IPS-20b (cell line): ENCODE measurements at regions not wholly inside any gene's neighbourhood (a gene's known extent, or its start where the extent isn't known, plus 50 kb on each side); places are given as distances from the start of the nearest gene placed in this dataset.

Experiments
- H3K27ac ChIP-seq: one replicate; pipeline ENCODE4 v1.5.1; 2013; ENCODE audit warnings: low read length
- H3K27me3 ChIP-seq: 2 replicates; pipeline ENCODE4 v1.6.1; 2013; ENCODE audit warnings: mild to moderate bottlenecking, low read length, inconsistent platforms; ENCODE audit not compliant: insufficient read depth
- H3K36me3 ChIP-seq: 2 replicates; pipeline ENCODE4 v1.6.1; 2013; ENCODE audit warnings: low read depth, mild to moderate bottlenecking, inconsistent platforms, low read length, moderate library complexity; ENCODE audit not compliant: insufficient read depth
- H3K4me1 ChIP-seq: 2 replicates; pipeline ENCODE4 v1.6.1; 2013; ENCODE audit warnings: mild to moderate bottlenecking, control low read depth, inconsistent platforms, low read length, moderate library complexity; ENCODE audit not compliant: insufficient read depth
- H3K4me3 ChIP-seq: 2 replicates; pipeline ENCODE4 v1.5.1; 2013; ENCODE audit warnings: mild to moderate bottlenecking, low read length, inconsistent platforms
- H3K9ac ChIP-seq: 2 replicates; pipeline ENCODE4 v1.6.1; 2013; ENCODE audit warnings: low read depth, mild to moderate bottlenecking, inconsistent platforms, low read length, moderate library complexity
- H3K9me3 ChIP-seq: 2 replicates; pipeline ENCODE4 v1.6.1; 2013; ENCODE audit warnings: mild to moderate bottlenecking, low read depth, low read length, inconsistent platforms; ENCODE audit not compliant: insufficient read depth

DNA sequence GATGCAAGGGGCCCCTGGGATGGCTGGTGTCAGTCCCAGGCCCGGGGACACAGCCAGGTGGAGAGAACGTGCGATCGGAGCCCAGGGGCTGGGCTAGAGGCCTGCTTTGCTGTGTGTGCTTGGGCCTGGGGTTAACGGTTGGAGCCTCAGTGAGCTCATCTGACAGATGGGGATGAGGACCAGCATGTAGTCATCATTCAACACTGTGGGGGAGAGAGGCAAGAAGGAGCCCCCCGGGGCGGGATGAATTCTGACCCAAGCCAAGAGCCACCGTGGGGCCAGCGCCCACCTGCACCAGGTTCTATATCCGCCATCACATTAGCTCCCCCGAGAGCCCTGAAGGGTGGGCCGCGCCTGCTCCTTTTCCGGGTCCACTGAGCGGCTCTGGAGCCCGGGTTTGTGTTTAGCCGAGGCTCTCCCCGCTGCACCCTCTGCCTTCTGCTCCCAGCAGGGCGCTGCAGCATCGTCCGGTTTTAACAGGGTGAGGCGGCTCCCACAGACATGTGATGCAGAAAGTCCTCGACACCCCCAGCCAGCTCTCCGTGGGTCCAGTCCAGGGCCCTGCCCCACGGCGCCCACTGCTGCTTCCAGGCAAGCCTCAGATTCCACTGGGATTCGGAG, 365.7 kb downstream of the SEC14L1 start:
- H3K9ac ChIP-seq = no peak overlapping the region
- peaks cover 2% of the 10 kb centered on the region; the same call in 1 of the 2 replicates for H3K4me1 ChIP-seq
- peaks cover 3% of the 10 kb centered on the region; the same call in 1 of the 2 replicates for H3K36me3 ChIP-seq
- H3K4me3 ChIP-seq = no peak overlapping the region
- H3K27ac ChIP-seq = no peak overlapping the region
- no peaks in the 10 kb centered on the region; the same call in 1 of the 2 replicates for H3K9me3 ChIP-seq
- H3K27me3 ChIP-seq = no peaks in the 10 kb centered on the region

DNA sequence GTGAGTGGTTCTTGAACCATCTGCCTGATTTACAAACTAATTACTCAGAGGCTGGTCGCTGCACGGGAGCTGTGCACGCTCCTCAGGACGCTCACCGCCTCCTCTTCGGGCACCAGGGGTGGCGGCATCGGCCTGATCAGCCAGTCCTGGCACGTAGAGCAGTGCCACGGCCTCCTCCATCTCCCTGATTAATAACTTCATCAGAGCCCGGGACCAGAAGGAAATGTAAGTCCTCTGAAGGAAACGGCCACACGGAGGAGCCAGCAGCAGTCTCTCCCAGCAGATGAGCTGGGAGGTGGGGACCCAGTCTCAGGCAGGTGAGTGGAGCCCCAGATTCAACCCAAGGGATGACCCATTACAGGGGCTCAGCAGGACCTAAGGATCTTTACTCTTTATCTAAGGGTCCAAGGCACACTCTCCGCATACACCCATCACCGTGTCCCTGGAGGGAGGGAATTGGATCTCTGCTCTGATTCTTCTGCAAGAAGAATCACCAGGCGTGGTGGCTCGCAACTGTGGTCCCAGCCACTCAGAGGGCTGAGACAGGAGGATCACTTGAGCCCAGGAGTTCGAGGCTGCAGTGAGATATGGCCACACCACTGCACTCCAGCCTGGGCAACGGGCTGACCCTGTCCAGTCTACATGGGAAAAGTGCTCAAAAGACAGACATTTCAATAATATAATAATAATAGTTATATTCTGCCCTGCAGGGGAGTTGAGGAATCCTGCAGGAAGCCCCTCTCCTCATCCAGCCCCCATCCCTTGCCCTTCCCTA, 366.5 kb downstream of the SEC14L1 start:
- H3K9me3 ChIP-seq = no peaks in the 10 kb centered on the region; the same call in 1 of the 2 replicates
- H3K36me3 ChIP-seq = no peaks in the 10 kb centered on the region
- no peak overlapping the region for H3K27ac ChIP-seq
- no peak overlapping the region for H3K4me3 ChIP-seq
- peaks cover 2% of the 10 kb centered on the region; the same call in 1 of the 2 replicates for H3K4me1 ChIP-seq
- no peaks in the 10 kb centered on the region for H3K27me3 ChIP-seq
- H3K9ac ChIP-seq = no peak overlapping the region

DNA sequence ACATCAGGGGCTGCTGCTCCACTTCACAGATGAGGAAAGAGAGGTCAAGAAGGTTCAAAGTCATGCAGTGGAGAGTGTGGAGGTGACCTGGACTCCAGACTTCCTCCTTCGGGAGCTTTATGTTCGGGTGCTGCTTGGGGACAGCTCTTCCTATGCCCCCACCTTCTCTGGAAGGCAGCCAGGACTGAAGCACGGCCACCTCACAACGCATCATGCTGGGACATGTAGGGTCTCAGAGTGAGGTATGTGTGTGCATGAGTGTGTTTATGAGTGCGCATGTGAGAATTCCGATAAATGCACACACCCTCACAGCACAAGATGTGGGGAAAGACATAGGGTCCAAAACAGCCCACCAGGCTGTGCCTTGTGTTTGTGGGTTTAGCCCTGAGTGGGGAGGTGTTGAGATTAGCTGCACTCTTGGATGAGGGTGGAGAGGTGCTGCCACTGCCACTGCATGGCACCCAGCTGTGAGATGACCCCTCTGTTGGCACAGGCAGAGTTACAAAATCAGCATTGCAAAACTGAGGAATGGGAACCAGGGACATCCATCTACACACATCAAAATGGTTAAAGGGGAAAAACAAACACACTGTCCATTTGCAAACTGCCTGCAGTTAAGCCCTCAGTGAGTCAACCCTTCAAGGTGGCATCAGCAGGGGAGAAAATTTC, 367.4 kb downstream of the SEC14L1 start:
- Histone ChIP-seq H3K36me3 (no peaks in the 10 kb centered on the region), H3K27ac (no peak overlapping the region), H3K9me3 (no peaks in the 10 kb centered on the region; the same call in 1 of the 2 replicates), H3K4me1 (peaks cover 2% of the 10 kb centered on the region; the same call in 1 of the 2 replicates), H3K27me3 (no peaks in the 10 kb centered on the region), H3K9ac (no peak overlapping the region), H3K4me3 (no peak overlapping the region)

DNA sequence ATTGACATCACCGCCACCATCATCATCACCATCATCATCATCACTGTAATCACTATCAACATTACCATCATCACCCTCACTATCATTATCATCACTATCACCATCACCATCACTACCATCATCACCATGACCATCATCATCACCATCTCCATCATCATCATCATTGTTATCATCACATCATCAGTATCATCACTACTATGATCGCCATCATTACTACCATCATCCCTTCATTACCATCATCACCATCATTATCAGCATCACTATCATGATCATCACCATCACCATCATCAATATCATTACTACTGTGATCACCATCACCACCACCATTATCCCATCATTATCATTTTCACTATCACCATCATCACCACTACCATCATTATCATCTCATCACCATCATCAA, 368.3 kb downstream of the SEC14L1 start:
- H3K36me3 ChIP-seq = no peaks in the 10 kb centered on the region
- H3K4me3 ChIP-seq = no peak overlapping the region
- H3K4me1 ChIP-seq = peaks cover 2% of the 10 kb centered on the region; the same call in 1 of the 2 replicates

DNA sequence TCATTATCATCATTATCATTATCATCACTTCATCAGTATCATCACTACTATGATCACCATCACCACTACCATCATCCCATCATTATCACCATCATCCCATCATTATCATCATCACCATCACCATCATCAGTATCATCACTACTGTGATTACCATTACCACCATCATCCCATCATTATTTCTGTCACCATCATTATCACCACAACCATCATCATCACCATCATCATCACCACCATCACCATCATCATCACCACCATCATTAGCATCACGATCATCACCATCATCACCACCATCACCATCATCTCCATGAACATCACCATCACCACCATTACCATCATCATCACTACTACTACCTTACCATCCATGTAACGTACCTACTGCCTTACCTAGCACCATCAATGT, 368.8 kb downstream of the SEC14L1 start:
- Histone ChIP-seq H3K9ac (no peak overlapping the region), H3K36me3 (no peaks in the 10 kb centered on the region), H3K9me3 (no peaks in the 10 kb centered on the region; the same call in 1 of the 2 replicates), H3K27ac (no peak overlapping the region), H3K4me3 (no peak overlapping the region), H3K27me3 (no peaks in the 10 kb centered on the region), H3K4me1 (no peaks in the 10 kb centered on the region)

More for the DNA sequence above, 368.3 kb downstream of the SEC14L1 start:
- H3K9ac ChIP-seq = no peak overlapping the region
- H3K27ac ChIP-seq = no peak overlapping the region
- H3K27me3 ChIP-seq = no peaks in the 10 kb centered on the region
- no peaks in the 10 kb centered on the region; the same call in 1 of the 2 replicates for H3K9me3 ChIP-seq

DNA sequence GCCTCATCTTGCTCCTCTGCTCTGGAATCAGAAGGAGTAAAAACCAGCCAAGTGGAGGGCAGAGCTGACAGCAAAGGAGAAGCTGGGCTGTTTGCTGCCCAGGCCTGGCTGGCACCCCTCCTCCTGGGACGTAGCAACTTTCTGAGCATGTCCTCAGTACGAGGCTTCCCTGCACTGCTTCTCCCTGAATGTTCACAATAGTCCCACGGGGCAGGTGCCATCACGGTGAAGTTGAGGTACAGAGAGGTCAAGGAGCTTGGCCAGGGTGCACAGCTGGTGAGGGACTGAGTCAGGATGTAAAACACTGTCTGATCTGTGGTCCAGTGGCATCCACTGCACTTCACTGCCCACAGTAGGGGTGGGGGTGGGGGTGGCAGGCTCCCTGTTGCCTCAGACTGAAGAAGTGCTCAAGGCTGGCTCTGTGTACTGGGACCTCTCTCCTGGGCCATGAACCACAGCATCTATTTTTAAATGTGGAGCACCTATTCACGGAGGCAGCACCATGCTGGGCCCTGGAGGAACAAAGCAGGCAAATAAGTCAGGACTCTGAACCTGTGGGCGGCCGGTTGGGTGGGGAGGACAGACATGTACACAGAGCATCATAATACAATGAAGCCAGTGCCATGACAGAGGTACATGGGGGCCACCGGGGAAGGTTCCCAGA, 369.5 kb downstream of the SEC14L1 start:
- H3K27ac ChIP-seq = no peak overlapping the region
- H3K36me3 ChIP-seq = no peaks in the 10 kb centered on the region
- H3K27me3 ChIP-seq = no peaks in the 10 kb centered on the region
- H3K4me1 ChIP-seq = no peaks in the 10 kb centered on the region
- no peaks in the 10 kb centered on the region; the same call in 1 of the 2 replicates for H3K9me3 ChIP-seq
- no peak overlapping the region for H3K4me3 ChIP-seq
- H3K9ac ChIP-seq = no peak overlapping the region

DNA sequence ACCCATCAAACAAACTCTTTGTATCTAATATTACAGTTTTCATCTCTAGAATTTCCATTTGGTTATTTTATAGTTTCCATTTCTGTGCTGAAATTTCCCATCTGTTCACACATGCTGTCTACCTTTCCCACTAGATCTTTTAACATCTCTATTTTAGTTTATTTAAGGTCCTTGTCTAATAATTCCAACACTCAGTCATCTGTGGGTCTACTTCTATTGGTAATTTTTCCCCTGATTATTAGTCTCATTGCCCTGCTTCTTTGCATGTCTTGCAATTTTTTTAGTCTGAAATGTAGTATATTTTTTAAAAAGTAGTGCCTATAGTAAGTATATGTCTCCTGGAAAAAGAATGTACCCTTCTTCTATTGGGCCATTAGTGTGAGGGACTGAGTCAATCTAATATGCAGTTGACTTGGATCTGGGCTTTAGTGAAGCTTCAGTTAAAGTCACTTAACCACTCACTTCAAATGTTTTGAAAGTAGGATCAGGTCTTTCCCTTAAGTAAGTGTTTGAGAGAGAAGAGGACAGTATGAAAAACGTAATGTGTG, 370.8 kb downstream of the SEC14L1 start:
- H3K4me1 ChIP-seq = no peaks in the 10 kb centered on the region
- no peaks in the 10 kb centered on the region; the same call in 1 of the 2 replicates for H3K9me3 ChIP-seq
- no peaks in the 10 kb centered on the region for H3K36me3 ChIP-seq

DNA sequence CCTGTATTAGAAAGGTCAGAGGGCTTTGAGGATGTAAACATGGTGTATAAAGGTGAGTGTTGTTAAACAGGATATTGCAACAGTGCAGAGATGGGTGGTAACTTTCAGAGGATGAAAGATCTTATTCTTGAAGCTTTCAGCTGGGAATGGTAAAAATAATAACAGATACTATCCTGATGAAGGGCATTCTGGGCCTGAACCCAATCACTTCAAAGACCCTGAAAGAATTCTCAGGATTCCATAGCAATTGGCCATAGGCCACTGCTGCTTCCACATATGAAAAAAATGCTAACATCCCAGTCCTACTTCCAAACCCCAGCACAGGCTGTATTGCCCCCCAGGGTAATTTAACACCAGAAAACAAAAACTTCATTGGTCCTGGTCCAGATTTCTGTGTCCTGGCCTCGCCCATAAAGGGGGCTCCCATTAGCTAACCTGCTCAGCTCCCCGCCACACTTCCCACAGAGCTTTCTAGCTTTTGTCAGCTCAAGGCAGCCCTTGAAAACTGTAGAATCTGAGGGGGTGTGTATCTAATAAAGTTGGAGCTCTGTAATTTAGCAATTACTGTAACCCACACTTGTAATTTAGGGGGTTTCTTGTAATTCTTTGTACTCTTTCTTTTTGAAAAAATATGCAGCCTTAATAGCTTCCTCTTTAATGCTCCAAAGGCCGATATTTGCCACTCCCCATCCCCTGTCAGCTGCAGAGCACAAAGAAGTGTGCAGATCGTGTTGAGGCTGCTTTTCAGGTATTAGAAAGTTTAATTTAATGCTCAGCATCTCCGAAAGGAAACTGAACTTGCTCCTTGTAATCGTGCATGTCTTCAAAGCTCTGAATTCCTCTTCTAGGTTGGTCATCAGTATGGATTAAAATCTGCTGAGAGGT, 371.5 kb downstream of the SEC14L1 start:
- Histone ChIP-seq H3K9ac (no peak overlapping the region), H3K27me3 (no peaks in the 10 kb centered on the region), H3K4me1 (no peaks in the 10 kb centered on the region), H3K27ac (no peak overlapping the region), H3K4me3 (no peak overlapping the region), H3K36me3 (no peaks in the 10 kb centered on the region), H3K9me3 (no peaks in the 10 kb centered on the region; the same call in 1 of the 2 replicates)

More for the DNA sequence above, 370.8 kb downstream of the SEC14L1 start:
- Histone ChIP-seq H3K9ac (no peak overlapping the region), H3K4me3 (no peak overlapping the region), H3K27ac (no peak overlapping the region), H3K27me3 (no peaks in the 10 kb centered on the region)

DNA sequence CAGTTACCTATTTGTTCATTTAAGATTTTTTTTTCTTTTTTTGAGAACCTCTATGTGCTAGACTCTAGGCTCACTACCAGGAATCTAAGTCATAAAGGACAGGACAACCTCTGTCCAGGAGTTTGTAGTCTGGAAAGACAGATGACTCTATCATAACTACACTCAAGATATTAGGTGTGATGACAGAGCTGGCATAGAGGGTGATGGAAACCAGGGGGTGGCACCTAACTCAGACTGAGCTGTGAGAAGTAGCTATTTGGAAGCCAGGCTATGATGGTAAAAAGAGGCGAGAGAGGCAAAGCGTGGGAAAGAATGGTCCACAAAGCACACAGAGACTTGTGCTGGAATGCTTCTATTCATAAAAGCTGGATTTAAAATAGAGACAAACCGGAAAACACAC, 372.3 kb downstream of the SEC14L1 start:
- Histone ChIP-seq H3K27me3 (no peaks in the 10 kb centered on the region), H3K4me3 (no peak overlapping the region), H3K36me3 (no peaks in the 10 kb centered on the region), H3K9me3 (no peaks in the 10 kb centered on the region; the same call in 1 of the 2 replicates), H3K9ac (no peak overlapping the region), H3K27ac (no peak overlapping the region), H3K4me1 (no peaks in the 10 kb centered on the region)

DNA sequence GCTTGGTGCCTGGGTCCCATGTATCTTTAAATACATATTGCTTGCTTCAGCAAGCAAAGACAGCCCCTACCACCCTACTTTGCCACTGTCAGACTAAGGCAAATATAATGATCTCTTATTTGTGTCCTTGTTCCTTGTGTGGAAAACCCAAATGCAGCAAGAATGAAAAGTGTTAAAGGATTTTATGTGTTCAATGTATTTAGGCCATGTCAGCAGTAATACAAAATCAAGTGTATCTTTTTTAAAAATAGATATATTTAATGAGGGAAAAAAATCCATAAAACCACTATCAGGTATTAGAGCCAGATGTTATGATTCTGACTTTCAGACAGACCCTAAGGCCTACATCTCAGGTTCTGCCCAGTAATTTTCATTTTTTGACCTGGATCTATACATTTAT, 374.5 kb downstream of the SEC14L1 start:
- Histone ChIP-seq H3K9me3 (no peaks in the 10 kb centered on the region; the same call in 1 of the 2 replicates), H3K9ac (no peak overlapping the region), H3K36me3 (no peaks in the 10 kb centered on the region), H3K27ac (no peak overlapping the region), H3K4me3 (no peak overlapping the region), H3K27me3 (no peaks in the 10 kb centered on the region), H3K4me1 (no peaks in the 10 kb centered on the region)
